Head of caudate nucleus (tissue), 42 donors: ENCODE measurements at regions not wholly inside any gene's neighbourhood (a gene's known extent, or its start where the extent isn't known, plus 50 kb on each side); places are given as distances from the start of the nearest gene placed in this dataset.
"Not testable (repeated sequence)": the region's sequence is repeated elsewhere in the genome, so short reads cannot be mapped to it uniquely, and the experiment has no call there.

ENCODE experiments used
- DNase-seq, 42 donors: peaks; one replicate each; pipeline versions ENCODE4 v3.0.0 to v3.0.0-alpha.2; 2020 to 2021; ENCODE audit warnings: mixed read lengths in 7 of 42
- intact Hi-C: fragments of 100-400 bp; cut with DNase I; formaldehyde crosslinking; loops from one replicate; pipeline ENCODE4 v1.15.0; 2022

DNA sequence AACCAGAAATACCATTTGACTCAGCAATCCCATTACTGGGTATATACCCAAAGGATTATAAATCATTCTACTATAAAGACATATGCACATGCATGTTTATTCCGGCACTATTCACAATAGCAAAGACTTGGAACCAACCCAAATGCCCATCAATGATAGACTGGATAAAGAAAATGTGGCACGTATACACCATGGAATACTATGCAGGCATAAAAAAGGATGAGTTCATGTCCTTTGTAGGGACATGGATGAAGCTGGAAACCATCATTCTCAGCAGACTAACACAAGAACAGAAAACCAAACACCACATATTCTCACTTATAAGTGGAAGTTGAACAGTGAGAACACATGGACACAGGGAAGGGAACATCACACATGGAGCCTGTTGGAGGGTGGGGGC is 158.2 kb downstream of the GXYLT1 start:
- intact Hi-C loops: not testable (repeated sequence)

DNA sequence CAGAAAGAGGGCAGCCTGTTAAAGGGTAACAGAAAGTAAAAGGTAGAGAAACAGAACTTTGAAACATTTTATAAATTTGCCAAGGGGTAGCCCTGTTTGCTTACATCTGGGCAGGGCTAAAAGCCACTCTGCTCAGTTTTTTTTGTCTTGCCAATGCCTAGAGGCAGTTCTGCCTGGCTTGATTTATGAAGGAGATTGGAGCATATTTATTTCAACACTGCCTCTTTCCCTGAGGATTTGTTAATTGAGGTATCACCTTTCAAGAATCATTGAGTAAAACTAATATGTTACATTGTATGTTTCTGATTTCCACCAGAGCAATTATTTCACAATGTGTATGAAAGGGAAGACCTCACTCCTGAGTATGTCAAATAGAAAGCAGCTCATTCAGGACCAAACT is 160.8 kb downstream of the GXYLT1 start:
- DNase-seq: no peak
- intact Hi-C loops: no loop called here

More for the DNA sequence above, 158.2 kb downstream of the GXYLT1 start:
- DNase-seq: not testable (repeated sequence)

DNA sequence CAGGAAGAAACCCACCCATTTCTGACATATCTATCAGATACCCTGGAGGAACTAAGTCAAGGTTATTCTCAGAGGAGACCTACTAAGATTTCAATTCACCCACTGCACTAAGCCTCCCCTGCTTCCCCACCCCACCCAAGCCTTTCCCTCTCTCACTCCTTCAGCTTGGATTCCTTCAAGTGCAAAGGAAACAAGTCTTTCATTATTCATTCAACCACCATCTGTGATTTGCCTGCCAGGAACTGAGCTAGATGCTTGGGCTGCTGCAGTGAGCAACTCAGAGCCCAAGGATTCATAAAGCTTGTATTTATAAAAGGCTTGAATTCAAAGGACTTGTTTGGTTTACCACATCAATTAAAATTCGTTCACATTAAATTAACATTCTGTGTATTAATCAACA is 161.3 kb downstream of the GXYLT1 start:
- intact Hi-C loops: no loop called here
- peak in 5 of 42 donors; percentile 8 to 50 (median 17) for DNase-seq

DNA sequence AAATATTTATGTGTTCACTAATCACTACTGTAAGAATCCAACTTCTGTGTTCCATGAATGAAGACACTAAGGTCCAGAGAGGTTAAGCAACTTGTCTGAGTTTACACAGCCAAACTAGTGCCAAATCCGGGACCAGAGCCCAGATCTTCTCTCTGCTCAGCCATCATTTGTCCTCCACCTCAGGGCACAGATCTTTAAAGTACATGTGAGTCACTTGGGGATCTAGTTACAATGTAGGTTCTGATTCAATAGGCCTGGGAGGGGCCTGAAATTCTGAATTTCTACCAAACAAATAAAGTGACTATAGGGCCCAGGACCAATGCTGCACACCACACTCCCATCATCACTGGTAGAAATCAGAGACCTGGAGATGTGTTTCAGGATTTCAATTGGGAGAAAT is 162.9 kb downstream of the GXYLT1 start:
- intact Hi-C loops: no loop called here
- DNase-seq: no peak

DNA sequence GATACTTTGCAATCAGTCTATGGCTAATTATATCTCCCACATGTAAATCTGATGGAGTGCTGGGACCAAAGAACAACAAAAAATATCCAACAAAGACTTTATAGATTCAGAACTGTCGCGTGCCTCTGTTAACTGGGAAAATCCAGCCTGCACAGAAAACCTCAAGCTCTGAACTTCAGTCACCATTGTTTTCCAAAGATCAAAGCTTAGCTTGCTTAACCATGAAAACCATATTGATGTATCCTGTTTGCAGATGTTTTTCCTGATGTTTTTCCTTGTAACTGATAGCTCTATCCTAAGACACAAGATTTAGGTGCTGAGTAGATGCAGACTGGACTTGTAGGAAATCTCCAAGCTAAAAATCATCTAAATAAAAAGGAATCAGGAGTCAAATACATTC is 163.7 kb downstream of the GXYLT1 start:
- DNase-seq: no peak
- intact Hi-C loops: no loop called here

DNA sequence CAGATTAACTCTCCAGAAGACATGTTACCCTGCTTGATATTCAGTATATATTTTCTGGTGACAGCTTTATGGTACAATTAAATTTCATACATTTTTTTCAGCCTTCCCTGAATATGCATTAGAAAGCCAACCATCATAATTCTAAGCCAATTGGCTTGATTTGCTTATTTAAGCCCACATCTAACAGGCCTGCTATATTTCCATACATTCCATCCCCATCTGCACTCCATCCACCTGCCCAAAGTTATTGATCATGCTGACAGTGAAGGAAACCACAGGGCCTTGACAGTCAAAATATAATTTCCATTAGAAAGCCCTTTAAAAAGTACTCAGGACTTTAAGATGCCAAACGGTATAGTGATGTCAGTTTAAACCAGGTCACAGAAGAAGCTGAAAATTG is 164.3 kb downstream of the GXYLT1 start:
- intact Hi-C loops: no loop called here

DNA sequence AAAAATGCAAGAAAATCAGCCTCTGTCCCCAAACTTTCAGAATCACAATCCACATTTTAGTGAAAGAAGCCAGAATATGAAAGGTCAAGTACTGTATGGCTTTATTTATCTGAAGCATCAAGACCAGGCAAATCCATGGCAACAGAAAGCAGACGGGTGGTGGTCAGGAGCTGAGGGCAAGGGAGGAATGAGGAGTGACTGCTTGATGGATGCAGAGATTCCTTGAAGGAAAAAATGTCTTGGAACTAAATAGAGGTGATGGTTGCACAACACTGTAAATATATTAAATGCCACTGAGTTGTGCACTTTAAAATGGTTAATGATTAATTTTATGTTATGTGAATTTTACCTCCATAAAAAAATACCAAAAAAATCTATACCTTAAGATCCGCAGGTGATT is 165.1 kb downstream of the GXYLT1 start:
- intact Hi-C loops: no loop called here
- no peak for DNase-seq

More for the DNA sequence above, 164.3 kb downstream of the GXYLT1 start:
- no peak for DNase-seq

DNA sequence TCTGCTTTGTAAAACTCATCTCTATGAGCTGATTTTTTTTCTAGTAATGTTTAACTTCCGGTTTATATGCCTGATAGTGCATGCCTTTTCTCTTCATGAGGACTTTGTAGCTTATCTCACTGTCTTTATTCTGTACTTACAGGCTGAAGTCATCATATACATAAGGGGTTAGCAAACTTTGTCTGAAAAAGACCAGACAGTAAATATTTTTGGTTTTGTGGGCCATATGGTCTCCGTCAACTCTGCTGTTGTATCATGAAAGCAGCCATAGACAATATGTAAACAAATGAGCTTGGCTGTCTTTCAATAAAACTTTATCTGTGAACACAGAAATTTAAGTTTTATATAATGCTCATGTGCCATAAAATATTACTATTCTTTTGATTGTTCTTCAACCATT is 172.1 kb downstream of the GXYLT1 start:
- intact Hi-C loops: no loop called here
- no peak for DNase-seq

DNA sequence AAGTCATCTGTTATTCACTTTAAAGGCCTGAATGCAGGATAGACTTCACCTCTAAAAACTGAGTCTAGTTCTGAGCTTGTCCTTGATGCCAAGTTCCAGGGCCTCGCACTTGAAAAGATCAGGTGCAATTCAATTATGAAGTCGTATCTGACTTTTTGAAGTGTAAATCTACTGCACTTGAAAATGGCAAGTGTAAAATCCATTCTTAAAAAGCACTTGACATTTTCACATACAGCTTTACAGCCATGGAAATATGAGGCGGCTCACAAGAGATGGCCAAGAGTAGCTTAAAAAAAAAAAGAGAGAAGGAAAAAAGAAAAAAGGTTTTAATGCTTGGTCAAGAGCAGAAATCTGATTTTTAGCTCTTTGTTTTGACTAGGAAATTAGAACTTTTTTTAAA is 172.5 kb downstream of the GXYLT1 start:
- intact Hi-C loops: no loop called here
- DNase-seq: no peak

DNA sequence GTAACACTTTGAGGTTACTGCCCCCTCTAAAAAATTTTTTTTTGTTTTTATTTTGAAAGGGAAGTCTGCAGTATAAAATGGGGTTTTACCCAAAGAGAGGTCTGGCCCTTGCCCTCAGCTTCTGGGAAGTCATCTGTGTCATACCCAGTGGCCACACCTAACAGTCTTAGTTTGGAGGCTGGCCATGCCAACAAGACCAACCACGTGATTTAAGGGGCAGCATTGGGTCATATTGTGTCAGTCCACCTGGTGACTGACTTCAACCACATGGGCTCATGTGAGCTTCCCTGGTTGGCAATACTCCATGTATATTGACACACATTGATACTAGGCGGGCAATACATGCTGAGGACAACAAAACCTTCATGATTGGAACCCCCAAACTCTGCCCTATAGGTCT is 173.9 kb downstream of the GXYLT1 start:
- no peak for DNase-seq
- intact Hi-C loops: no loop called here

DNA sequence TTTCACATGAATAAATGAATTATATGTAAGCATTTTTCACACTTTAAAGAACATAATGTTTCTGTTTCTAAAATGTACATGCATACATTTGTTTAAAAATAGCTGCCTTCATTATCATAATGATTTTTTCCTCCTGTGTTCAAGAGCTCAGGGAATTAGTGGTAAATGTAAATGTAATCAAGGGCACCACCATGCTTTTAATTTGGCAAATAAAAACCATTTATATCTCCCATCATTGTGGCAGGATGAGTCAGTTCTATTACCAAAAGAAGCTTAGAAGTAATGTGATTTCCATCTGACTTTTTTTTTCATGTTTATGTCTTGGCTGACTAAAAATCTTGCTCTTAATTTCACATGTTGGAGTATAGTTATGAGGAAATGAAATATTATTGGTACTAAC is 176.1 kb downstream of the GXYLT1 start:
- no peak for DNase-seq
- intact Hi-C loops: no loop called here

DNA sequence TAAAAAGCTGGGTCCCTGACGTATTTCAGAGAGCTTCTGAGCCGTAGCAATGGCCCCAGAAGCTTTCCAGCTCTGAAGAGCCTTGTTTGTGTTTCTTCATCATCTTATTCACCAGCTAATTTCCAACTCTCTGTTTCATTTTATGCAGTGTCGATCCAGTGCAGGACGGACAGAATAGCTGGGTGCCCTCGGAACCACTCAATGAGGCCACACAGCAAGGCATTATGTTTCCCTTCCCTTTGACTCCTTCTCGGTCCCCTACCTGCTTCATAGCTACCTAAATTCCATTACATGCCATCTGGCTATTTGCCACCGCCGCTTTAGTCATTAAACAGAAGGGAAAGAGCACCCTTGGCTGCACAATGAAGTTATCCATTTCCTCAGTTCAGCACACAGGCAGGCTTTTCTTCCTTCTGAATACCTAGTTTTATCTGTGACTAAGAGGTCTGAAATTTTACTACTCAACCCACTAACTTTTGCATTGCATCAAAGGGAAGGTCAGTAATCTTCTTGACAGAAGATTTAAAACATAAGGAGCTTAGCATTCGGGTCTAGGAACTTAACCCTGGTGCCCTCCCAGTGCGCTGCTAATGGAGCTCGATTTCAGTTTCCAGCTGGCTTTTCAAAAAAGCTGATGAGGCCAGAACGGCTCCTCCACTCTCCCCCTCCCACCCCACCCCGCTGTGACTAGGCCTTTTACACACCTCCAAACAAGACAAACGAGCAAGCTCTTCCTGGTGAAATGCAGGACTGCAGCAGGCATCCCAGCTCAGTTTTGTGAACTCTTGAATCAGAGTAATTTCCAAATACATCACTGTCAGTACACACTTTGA is 176.8 kb downstream of the GXYLT1 start:
- DNase-seq: no peak
- intact Hi-C loops: no loop called here

DNA sequence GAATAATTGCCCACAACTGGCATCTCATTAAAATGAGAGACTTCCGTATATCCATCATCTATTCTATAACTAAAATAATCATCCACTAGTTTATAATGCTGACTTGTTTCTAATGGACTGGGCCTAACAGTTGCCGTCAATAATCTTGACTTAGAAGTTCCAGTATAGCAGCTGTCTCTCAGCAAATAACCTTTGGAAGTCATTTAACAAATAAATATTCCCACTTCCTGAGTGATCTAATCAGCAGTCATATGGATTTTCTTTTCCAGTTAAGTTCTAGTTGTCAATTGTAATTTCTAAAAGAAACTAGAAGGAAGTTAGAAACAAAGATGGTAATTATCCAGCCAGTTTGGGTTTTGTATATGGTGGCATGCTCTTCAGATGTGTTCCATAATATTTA is 177.8 kb downstream of the GXYLT1 start:
- no peak for DNase-seq
- intact Hi-C loops: no loop called here

DNA sequence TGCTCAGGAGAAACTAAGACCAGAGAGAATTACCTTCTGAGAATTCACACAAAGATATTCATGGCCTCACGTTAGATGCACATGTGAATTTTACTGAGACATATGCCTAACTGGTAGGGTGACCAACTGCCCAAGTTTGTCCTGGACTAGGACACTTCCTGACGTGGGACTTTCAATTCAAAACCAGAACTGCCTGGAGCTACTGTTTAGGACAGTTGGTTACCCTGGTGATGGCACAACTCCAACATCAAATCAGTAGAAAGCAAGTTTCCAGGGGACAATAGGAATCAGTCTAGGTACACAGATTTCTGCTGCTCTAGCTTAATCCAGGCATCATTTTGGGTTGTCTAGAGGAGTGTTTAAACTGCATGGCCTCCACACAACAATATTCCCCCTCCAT is 178.7 kb downstream of the GXYLT1 start:
- intact Hi-C loops: no loop called here
- no peak for DNase-seq

DNA sequence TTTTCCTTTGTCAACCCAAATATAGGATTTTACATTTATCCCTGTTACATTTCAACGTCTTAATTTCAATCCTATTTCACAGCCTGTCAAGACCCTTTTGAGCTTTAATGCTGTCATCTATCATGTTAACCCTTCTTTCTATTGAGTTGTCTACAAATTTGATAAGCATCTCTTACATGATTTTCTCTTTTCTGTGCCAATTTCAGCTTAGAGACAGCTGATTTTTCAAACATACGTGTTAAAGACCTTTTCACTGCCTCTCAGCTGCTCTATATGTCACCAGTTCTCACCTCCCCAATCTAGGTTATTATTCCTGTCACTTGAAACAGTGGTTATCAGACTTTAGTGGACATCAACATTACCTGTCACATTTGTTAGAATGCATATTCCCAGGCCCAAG is 181.3 kb downstream of the GXYLT1 start:
- intact Hi-C loops: no loop called here
- no peak for DNase-seq

DNA sequence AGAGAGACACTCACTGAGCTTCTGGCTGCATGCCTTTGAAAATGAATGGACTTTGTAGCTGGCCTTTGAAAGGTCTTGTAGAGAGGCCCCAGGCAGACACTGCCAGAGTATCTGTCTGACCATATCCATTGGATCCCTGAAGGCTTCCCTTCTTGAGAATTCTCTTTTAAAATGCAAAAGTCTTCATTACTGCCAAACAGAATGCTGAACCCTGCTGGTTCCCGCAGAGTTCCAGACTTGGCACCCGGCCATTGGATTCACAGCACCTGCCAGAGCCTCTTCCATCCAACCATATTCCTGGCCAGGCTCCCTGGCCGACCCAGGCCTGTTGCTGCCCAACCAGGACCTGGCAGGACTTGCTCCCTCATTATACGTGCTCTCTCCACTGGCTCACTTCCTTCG is 182.5 kb downstream of the GXYLT1 start:
- intact Hi-C loops: no loop called here
- DNase-seq: peak; percentile 11 to 84 (median 62)

DNA sequence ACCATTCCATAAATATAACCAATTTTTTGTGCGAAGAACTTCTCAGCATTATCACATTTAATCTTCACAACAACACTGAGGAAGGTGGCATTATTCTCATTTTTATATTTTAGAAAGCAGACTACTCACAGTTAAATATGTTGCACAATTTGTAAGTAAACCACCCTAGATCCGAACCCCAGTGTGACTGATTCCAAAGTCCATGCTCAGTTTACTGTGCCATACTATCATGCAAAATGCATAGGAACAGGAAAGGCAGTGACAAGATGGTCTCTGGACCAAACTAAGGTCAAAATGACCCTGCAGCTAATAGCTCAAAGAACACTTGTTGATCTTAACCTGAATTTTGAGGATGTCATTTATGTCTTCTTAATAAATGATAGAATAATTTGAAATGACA is 185.4 kb downstream of the GXYLT1 start:
- intact Hi-C loops: no loop called here
- no peak for DNase-seq

DNA sequence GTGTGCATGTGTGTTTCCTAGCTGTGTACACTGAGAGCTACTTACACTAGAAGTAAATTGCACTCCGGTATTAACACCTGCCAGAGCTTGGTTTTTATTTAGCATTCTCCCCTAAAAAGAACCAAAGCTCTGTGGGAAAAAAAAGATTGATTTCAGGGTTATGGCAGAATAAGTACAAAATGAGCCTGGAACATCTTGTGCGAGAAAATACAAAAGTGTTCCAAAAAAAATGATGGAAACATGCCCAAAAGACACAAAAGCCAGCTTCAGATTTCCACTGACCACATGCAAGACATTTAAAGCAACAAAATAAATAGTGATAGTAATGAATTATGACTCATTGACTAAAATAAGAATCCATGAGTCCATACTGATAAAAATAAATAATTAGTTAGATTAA is 188.3 kb downstream of the GXYLT1 start:
- no peak for DNase-seq
- intact Hi-C loops: no loop called here

DNA sequence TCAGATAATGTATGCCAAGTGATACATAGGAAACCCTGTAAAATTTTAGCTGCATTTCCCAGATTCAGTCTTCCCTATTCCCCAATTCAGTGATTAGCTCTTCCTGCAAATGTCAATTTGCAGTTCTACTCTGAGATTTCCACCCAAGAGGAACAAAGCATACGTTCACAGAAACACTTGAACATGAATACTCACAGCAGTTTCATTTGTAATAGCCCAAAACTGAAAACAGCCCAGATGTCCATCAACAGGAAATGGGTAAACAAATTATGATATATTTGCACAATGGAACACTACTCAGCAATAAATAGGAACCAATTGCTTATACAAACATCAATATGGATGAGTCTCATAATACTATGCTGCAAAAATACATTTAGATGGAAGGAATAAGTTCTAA is 194.2 kb downstream of the GXYLT1 start:
- intact Hi-C loops: no loop called here
- DNase-seq: no peak

DNA sequence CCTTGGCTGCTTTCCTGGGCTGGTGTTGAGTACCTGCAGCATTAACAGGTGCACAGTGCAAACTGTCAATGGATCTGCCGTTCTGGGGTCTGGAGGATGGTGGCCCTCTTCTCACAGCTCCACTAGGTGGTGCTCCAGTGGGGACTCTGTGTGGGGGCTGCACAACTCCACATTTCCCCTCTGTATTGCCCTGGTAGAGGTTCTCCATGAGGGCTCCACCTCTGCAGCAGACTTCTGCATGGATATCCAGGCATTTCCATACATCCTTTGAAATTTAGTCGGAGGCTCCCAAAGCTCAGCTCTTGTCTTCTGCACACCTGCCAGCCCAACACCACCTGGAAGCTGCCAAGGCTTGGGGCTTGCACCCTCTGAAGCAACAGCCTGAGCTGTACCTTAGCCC is 198.6 kb downstream of the GXYLT1 start:
- intact Hi-C loops: no loop called here

DNA sequence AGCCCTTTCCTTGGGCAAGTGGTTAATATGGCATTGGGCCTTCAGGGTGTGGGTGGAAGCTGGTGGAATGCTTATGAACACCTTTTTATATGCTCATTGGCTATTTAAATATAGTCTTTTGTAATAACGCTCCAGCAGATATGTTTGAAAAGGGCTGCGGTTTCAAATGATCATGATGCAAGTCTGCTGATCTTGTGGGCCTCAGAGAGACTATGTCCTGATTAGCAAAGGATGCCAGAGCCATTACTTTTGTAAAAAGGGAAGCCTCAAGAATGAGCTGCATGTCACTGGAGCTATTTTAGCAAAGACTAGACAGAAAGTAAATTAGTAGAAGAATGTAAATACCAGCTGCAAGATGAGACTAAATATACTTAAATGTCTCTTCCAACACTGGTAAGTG is 200.5 kb downstream of the GXYLT1 start:
- DNase-seq: no peak
- intact Hi-C loops: no loop called here

More for the DNA sequence above, 198.6 kb downstream of the GXYLT1 start:
- DNase-seq: no peak
